CD4-positive, alpha-beta T cell treated with Interleukin-10 for 1 hour (primary cell): ENCODE measurements at regions not wholly inside any gene's neighbourhood (a gene's known extent, or its start where the extent isn't known, plus 50 kb on each side); places are given as distances from the start of the nearest gene placed in this dataset.
"Not testable (repeated sequence)": the region's sequence is repeated elsewhere in the genome, so short reads cannot be mapped to it uniquely, and the experiment has no call there.

Experiments used
- DNase-seq: peaks from one replicate; pipeline ENCODE4 v3.0.0-alpha.2; 2020

DNA sequence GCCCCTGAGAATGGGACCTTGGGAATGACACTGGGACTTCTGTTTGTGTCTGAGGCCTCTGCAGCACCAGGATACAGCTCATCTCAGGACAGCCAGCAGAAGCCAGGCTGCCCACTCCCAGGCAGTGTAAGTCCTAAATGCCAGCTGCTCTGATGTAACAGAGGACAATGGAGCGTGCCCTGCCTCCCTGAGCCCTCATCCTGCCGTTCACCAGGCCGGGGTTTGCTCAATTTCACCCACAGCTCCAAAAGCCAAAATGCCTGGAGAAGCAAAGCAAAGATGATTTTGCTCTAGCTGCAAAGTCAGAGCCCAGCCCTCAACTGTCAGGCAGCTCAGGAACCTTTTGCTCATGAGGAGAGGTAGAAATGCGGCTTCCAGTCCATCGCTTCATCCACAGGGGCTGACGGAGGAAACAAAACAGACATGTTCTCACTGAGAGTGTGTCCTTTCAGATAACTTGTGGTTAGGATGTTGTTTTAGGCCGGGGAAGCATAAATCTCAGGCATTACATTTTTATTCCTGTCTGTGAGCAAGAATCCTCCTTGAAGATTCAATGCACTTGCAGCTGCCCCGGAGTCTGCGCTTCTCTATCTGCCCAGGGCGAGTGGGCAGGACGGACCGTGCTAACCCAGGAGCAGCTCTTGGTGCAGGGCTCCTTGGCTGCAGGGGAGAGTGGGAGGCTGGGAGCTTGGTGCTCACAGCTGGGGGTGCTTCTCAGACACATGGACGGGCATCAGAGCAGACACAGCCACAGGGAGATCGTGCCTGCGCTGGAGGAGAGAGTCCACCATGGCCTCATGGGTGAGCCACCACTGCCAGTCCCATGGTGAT lies 83.2 kb upstream of the CHST15 start:
- DNase-seq = no peak

GRCh38 chr10:124175701-124176348 lies 82.4 kb upstream of the CHST15 start:
- no peak for DNase-seq

- no peak for DNase-seq
Measured at GRCh38 chr10:124174673-124175645, 81.6 kb upstream of the CHST15 start.

GRCh38 chr10:124174071-124174566 lies 80.7 kb upstream of the CHST15 start:
- no peak for DNase-seq

GRCh38 chr10:124173298-124173900 lies 80.0 kb upstream of the CHST15 start:
- no peak for DNase-seq

GRCh38 chr10:124172181-124172916 lies 79.0 kb upstream of the CHST15 start:
- no peak for DNase-seq

GRCh38 chr10:124171561-124171960 lies 78.2 kb upstream of the CHST15 start:
- no peak for DNase-seq

GRCh38 chr10:124170631-124171030 lies 77.2 kb upstream of the CHST15 start:
- no peak for DNase-seq

DNA sequence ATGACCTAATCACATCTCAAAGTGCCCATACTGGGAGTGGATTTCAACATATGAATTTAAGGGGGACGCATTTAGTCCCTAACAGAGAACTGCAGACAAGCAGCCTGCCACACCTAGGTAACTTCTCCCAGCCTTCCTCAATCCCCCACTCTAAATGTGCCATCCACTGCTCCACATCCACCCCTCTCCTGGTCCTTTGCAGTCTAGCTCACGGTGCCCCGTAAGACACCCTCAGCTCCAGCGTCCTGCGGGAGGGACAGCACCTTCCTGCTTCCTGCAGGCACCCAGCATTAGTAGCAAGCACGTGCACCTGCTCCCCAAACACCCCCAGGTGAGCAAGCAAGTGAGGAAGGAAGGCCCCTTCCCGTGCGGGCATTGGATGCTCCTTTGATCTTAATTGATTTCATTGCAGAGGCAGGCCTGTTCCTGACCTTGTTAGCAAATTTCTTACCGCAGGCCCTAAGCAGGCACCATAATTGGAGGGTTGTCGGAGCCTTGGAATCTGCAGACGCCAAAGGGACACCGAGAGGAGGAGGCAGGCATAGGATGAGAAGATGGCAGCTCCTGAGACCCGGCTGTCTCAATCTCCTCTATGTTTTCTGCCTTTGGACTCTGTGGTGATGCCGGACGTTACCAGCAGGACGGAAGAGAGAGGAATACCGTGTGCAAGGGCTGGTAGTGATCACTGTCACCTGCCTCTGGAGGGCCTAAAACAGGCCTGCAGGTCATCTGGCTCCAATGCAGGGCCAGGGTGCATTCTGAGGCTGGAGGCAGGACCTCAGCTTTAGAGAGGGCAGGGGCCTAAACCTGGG lies 75.8 kb upstream of the CHST15 start:
- no peak for DNase-seq

GRCh38 chr10:124168581-124168980 lies 75.2 kb upstream of the CHST15 start:
- no peak for DNase-seq

- DNase-seq = not testable (repeated sequence)
Measured at GRCh38 chr10:124167925-124168324, 74.5 kb upstream of the CHST15 start.

DNA sequence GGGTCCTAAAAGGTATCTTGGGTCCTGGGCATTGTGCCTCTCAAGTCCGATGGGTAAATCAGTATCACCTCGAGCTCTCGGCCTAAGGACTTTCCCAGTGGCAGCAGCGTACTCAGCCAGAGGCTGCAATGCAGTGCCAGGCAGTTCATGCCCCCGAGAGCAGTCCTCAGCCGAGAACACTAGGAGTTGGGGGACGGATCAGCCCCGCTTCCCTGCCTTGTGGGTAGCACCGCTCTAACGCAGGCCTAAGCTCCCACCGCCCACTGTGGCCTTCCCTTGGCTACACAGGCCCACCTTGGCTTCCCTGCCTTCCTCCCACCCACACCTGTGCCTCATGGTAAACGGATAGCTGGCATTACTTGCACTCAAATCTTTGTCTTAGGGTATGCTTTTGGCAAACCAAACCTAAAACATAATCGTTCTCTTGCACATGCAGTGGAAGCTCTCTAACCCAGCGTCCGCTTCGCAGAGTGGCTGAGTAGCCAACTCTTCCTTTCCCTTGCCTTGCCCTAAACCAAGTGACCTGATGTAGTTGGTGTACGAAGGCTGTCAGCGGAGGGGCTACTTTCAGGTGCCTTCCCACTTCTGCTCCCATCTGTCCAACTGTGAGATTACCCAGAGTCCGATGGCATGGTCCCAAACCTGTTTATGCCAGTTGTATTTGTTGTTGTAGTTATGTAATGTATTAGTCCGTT lies 73.2 kb upstream of the CHST15 start:
- DNase-seq = no peak

GRCh38 chr10:124165827-124166226 lies 72.4 kb upstream of the CHST15 start:
- DNase-seq = no peak

DNA sequence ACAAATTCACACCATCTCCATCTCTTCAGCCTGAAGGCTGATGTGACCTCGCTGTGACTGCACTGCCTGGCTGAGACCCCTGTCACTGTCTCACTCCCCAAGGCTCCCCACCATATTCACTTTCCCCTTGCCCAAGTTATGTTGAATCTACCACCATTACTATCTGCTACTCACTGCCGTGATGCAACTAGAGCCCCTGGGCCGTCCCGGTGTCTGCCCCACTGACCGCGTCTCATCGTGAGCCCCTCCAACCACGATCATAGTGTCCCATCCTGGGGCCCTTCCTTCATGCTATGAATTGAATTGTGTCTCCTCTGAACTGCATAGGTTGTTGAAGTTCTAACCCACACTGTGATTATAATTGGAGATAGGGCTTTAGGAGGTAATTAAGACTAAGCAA lies 71.9 kb upstream of the CHST15 start:
- no peak for DNase-seq

GRCh38 chr10:124164264-124164663 lies 70.9 kb upstream of the CHST15 start:
- DNase-seq = no peak

- DNase-seq = no peak
Measured at GRCh38 chr10:124162774-124163354, 69.5 kb upstream of the CHST15 start.

DNA sequence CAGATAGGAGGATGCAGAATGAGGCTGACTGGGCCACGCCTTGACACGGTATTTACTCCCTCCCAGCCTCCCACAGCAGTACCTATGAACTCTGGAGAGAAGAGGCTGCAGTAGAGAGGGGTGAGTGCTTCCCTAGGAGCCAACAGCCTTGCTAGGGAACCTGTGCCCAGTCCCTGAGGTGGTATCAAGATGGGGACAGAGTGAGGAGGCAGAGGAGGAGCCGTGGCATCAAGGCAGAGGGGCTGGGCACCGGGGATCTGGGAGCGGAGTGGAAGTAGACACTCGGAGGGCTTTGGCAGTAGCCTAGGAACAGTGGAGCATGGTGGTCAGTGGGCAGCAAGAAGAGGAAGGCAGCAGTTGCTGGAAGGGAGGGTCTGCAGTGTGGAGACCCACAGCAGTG lies 68.7 kb upstream of the CHST15 start:
- DNase-seq = no peak

GRCh38 chr10:124161601-124162000 lies 68.2 kb upstream of the CHST15 start:
- DNase-seq = no peak

GRCh38 chr10:124160943-124161582 lies 67.7 kb upstream of the CHST15 start:
- no peak for DNase-seq
